NCI-H526 (cell line): ENCODE measurements at regions not wholly inside any gene's neighbourhood (a gene's known extent, or its start where the extent isn't known, plus 50 kb on each side); places are given as distances from the start of the nearest gene placed in this dataset.

Experiments
- DNase-seq, 2 experiments: peaks; one replicate each; lab custom pipeline; 2025; lab: John Stamatoyannopoulos, UW

GRCh38 chr13:74487091-74487722, 353.0 kb upstream of the KLF12 start:
- DNase-seq = no peak

- no peak for DNase-seq
These were observed 351.6 kb upstream of the KLF12 start for GRCh38 chr13:74485757-74486156.

DNA sequence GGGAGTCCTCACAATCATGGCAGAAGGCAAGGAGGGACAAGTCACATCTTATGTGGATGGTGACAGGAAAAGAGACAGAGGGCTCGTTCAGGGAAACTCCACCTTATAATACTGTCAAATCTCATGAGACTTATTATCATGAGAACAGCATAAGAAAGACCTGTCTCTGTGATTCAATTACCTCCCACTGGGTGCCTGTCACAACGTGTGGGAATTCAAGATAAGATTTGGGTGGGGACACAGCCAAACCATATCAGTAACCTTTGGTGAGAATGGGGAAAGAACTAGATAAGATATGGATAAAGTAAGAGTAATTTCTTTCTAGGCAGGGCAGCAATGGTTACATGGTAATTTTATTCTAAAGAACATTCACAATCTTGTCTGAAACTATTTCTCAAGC, 344.9 kb upstream of the KLF12 start:
- DNase-seq = no peak

GRCh38 chr13:74476788-74477187, 342.6 kb upstream of the KLF12 start:
- no peak for DNase-seq

DNA sequence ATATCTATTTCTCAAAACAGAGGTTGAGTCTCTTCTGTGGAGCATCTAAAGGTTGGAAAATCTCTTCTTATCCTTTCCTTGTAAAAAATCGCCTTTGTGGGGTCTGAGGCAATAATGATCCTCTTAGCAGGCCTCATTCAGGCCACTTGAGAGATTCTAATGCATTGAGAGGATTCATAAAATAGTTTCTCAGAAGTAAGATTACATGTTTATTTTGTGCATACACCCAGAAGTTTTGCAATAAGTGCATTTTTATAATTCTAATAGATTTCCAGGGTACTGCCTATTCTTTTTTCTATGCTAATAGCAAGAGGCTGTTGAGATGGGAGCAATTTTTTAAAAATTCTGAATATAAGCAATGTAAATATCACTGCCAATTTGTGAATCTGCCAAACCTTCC, 342.2 kb upstream of the KLF12 start:
- DNase-seq = no peak

DNA sequence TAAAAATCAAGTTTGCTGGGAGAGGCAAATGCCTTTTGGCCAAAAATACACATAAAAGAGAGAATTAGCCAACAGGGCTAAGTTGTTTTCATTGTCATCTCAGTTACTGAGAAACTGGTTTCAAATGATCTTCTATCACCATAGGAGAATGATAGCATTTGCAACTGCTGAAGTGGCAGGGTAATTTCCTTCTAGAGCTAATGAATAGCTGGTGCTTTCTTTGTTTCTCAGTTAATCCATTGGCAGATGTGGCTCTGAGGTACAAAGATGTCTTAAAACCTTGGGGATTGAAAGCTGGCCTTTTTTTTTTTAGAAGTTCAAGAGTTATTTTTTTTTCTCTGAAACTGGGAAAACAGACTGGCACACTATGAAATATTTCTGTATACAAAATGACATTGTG, 332.7 kb upstream of the KLF12 start:
- no peak for DNase-seq

DNA sequence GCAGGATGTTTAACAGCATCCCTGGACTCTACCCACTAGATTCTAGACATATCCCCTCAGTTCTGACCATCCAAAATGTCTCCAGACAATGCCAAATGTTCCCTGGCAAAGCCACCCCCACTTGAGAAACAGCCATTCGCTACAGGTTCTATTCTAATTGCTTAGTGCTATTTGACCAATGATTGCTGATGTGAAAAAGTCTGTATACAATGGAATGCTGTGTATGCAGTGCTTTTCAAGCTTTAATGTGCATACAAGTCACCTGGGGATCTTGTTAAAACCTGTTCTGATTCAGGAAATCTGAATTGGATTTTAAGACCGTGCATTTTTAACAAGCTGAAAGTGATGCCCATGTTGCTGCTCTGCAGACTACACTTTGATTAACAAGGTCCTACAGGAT, 331.8 kb upstream of the KLF12 start:
- no peak for DNase-seq

- DNase-seq = no peak
These were observed 331.1 kb upstream of the KLF12 start for GRCh38 chr13:74465271-74465670.

DNA sequence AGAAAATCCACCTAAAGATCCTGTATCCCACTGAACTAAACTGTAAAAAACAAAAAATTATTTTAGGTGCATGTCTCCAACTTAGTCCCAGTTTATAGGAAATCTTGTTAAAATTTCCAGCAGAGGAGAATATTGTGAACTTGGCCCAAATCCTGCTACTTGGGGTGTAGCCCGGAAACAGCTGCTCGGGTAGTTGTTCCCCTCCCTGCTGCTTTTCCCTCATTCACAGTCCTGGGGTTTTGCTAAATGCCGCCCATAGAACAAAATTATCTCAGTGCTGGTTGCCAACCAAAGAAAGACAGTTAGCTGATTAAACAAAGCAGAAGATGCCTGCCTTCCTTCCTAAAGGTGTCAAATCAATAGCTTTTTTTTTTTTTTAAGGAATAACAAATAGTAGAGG, 330.5 kb upstream of the KLF12 start:
- no peak for DNase-seq

DNA sequence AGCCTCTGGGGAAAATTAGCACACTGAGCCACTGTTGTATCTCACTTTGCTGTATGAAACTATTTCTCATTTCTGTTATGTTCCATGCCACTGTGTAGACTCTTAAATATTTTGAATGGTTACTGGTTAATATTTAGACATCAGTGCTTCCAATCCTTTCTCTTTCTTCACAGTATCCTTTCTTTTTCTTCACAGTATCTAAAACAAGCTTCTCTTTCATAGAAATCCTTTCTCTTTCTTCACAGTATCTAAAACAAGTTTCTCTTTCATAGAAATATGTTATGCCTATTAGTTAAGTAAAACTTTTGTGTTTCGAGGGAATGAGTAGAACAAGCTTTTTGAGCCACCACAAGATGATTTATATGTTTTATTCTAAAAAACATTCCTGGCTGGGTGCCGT, 326.8 kb upstream of the KLF12 start:
- no peak for DNase-seq

- no peak for DNase-seq
These were observed 318.7 kb upstream of the KLF12 start for GRCh38 chr13:74452881-74453280.

DNA sequence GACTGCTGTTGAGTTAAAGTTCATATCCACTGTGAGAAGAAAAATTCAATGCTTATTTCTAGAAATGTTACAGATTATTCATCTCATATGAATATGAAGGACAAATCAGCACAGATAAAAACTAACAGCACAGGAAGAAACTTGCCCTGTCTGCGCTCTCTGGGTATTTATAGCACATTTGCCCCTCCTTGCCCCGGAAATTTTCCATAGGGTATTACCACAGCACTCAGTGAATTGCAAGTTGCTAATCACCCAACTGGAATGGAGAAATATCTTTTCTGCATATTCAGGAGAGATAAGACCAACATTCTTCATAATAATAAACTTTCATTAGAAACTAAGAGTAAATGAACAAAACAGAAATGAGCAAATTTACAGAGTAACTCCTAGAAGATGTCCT, 318.0 kb upstream of the KLF12 start:
- peak in 1 of 2 experiments; percentile 47 for DNase-seq

DNA sequence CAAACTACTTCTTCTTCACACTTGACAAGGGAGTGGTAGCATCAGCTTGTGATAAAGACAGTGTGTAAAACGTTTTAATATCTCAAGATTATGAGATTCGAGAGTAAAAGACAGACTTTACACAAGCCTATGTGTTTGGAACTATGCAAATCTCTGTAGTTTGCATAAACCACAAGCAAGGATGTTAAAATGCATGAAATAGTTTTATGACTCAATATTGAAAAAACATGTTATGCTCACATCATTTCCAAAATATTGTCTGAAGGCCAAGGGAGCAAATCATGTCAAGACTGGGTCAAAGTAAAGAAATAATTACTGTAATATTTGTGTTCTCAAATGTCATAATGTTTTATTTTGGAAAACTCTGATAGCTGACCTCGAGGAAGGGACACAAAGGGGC, 316.8 kb upstream of the KLF12 start:
- DNase-seq = peak; percentile 86 to 88

GRCh38 chr13:74450525-74450845, 316.3 kb upstream of the KLF12 start:
- DNase-seq = peak; percentile 69 to 80

DNA sequence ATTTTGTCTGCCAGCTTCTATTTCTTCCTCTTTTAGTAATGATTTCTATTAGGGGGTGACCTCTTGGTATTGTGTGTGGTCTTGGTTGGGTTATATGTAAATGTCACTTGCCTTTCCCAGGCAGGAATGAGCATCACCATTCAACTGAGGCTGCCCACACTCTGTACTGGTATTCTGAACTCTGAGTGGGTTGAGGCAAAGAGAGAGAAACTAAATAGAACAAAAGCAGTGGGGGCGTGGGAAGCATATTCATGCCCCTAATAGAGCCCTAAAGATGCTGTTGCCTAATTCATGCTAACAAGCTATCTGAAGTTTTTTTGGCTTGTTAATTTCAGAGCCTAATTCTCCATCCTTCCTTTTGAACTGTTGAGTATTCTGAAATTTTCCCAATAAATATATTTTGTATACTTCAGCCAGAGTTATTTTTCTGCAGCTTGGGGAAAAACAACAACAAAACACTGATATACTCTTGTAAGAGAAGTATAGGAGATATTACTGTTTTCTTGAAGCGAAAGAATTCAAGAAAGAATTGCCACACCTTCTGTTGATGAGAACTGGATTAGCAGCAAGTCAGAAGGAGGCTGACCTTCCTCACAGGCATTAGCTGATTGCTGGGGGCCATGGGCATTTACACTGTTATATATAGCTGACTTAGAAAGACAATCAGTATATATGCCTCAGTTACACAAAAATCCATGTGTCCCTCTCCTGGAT, 315.8 kb upstream of the KLF12 start:
- no peak for DNase-seq

DNA sequence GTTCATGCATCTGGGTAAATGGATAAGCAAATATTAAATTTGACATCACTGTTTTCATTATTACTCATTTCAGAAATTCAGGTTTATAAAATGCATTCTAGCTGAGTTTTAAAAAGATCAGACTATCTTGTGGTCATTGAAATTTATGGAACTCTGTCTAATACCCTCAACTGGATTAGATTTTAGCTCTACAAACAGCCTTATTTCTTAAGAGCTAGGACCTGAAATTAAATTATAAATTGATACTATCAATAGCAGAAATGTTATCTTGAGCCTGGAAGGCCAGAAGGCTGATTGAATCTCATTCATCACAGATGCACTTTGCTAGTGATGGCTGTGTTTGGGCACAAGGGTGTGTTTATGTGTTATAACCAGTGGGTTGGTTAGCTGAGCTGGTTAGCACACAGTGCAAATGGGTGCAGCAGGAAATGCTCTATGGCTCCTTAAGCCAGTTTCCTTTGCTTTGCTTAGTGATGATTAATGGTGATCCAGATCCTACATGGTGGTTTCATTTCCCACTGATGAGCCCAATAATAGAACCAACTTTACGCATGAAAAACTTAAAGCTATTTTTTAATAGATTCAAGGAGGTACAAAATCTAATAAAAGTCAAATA, 310.8 kb upstream of the KLF12 start:
- no peak for DNase-seq

DNA sequence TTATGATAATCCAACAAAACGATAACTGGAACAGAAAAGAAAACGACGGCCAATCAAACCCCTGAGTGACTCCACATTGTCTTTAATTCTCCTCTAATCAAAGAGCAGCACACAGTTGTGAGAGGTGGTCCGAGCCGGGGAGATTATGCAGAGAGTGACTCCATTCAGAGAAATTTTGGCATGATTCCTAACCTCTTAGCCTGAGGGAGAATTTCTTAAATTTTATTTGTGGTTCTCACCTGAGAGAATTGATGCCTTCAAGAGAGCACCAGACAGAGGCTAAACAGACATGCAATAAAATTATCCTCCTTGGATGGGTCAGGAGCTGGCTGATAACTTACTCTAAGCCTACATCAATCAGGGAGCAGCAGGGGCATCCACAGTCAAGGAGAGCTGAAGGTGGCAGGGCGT, 310.0 kb upstream of the KLF12 start:
- no peak for DNase-seq

DNA sequence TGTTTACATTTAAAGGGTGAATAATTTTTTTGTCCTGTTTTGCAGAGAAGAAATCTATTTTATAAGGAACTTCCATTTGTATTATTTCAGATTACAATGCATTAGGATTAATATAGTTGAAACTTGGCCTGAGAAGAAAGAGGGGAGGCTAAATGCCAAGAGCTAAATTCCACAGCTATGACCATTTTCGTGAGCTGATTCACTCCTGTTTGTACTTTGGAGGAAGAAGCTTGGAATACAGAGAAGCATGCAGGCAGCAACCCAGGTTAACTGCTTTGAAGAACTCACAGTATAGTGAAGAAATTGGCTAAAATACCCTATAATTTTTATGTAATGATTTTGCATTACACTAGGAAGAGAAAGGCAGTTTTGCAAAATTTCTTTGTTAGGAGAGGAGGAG, 309.4 kb upstream of the KLF12 start:
- no peak for DNase-seq

GRCh38 chr13:74442751-74443150, 308.5 kb upstream of the KLF12 start:
- DNase-seq = no peak

GRCh38 chr13:74438901-74439300, 304.7 kb upstream of the KLF12 start:
- peak in 1 of 2 experiments; percentile 20 for DNase-seq

GRCh38 chr13:74434782-74435181, 300.6 kb upstream of the KLF12 start:
- no peak for DNase-seq

DNA sequence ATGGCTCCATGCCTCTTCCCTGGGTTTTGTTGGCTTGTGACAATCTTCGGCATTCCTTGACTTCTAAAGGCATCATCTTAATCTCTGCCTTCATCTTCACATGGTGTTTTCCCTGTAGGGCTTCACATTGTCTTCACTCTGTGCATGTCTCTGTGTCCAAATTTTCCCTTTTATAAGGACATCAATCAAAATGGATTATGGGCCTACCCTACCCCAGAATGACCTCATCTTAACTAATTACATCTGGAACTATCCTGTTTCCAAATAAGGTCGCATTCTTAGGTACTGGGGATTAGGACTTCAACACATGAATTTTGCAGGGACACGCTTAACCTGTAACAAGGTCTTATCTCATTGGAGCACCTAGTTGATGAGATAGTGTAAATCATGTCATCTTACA, 290.3 kb upstream of the KLF12 start:
- no peak for DNase-seq

DNA sequence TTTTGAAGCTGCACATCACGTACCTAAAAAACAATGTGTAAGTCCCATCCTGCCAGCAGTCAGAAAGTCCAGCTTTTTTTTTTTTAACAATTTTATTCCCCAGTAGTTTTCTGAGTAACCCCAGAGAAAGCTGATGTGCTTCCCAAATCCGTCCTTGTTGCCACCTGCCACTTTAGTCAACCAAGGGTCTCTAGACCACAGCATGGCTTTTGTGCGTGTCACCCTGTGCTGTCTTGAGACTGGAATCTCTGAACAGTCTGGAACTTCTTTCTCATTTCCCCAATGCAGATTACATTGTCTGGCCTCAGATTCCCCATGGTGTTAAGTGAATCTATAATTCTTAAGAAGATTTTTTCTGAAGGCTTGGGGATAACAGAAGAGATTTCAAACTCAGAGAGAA, 289.2 kb upstream of the KLF12 start:
- DNase-seq = no peak

GRCh38 chr13:74414458-74414857, 280.3 kb upstream of the KLF12 start:
- DNase-seq = no peak
